PC-9 (cell line): ENCODE measurements at regions not wholly inside any gene's neighbourhood (a gene's known extent, or its start where the extent isn't known, plus 50 kb on each side); places are given as distances from the start of the nearest gene placed in this dataset.

Source experiments
- BruUV-seq: library from RNA; stranded (reverse); fragments of 400-500 nt; replicated peaks from 2 replicates; lab custom pipeline; 2021; lab: Mats Ljungman, UMichigan
- CTCF ChIA-PET: fragments of 300-600 bp; sonication (Branson Sonifier 250); formaldehyde crosslinking; loops from one replicate; lab custom pipeline; 2022; ENCODE audit warnings: antibody characterized with exemption; lab: Charles Lee
- POLR2A ChIA-PET: fragments of 300-600 bp; sonication (Branson Sonifier 250); formaldehyde crosslinking; loops from one replicate; lab custom pipeline; 2022; ENCODE audit warnings: antibody characterized with exemption; ENCODE audit not compliant: unreplicated experiment; lab: Charles Lee
- DNase-seq, 2 experiments: peaks; one replicate each; pipeline versions ENCODE4 v3.0.0 to v3.0.0-alpha.2; 2015 to 2022; ENCODE audit warnings: mixed read lengths in 1 of 2
- H2AFZ ChIP-seq: fragments of 200-600 bp; sonication (generic); 2 replicates; pipeline ENCODE4 v1.8.1; 2017; ENCODE audit warnings: antibody characterized with exemption
- H3F3A ChIP-seq: fragments of 200-600 bp; sonication (generic); 2 replicates; pipeline ENCODE4 v1.8.1; 2017; ENCODE audit warnings: antibody characterized with exemption, mild to moderate bottlenecking, low read depth; ENCODE audit not compliant: insufficient read depth
- H3K27ac ChIP-seq: fragments of 200-600 bp; sonication (generic); 2 replicates; pipeline ENCODE4 v1.6.1; 2016; ENCODE audit warnings: mixed run types
- H3K27me3 ChIP-seq: fragments of 200-600 bp; sonication (generic); 2 replicates; pipeline ENCODE4 v1.6.1; 2016; ENCODE audit warnings: low read depth, mixed run types; ENCODE audit not compliant: insufficient read depth
- H3K36me3 ChIP-seq: fragments of 200-600 bp; sonication (generic); 2 replicates; pipeline ENCODE4 v1.6.1; 2016; ENCODE audit warnings: low read depth, mixed run types
- H3K4me1 ChIP-seq: fragments of 200-600 bp; sonication (generic); replicated peaks from 2 replicates; pipeline ENCODE4 v1.6.1; 2016; ENCODE audit warnings: mixed run types; ENCODE audit not compliant: insufficient read depth
- H3K4me2 ChIP-seq: fragments of 200-600 bp; sonication (generic); 2 replicates; pipeline ENCODE4 v1.6.1; 2017; ENCODE audit warnings: mixed run types
- H3K4me3 ChIP-seq: fragments of 200-600 bp; sonication (generic); 2 replicates; pipeline ENCODE4 v1.6.1; 2016; ENCODE audit warnings: mixed run types
- H3K79me2 ChIP-seq: fragments of 200-600 bp; sonication (generic); 2 replicates; pipeline ENCODE4 v1.6.1; 2017; ENCODE audit warnings: low read depth, mixed run types
- H3K9me2 ChIP-seq: fragments of 200-600 bp; sonication (generic); 2 replicates; pipeline ENCODE4 v1.8.1; 2017; ENCODE audit warnings: mild to moderate bottlenecking; ENCODE audit not compliant: insufficient read depth
- H3K9me3 ChIP-seq: fragments of 200-600 bp; sonication (generic); 2 replicates; pipeline ENCODE4 v1.8.1; 2016; ENCODE audit warnings: low read depth; ENCODE audit not compliant: insufficient read depth
- H4K20me1 ChIP-seq: fragments of 200-600 bp; sonication (generic); 2 replicates; pipeline ENCODE4 v1.8.1; 2017; ENCODE audit not compliant: insufficient read depth
- EZH2 ChIP-seq: fragments of 200-600 bp; sonication (generic); IDR thresholded peaks from 2 replicates; pipeline ENCODE4 v1.8.0; 2017; ENCODE audit warnings: antibody characterized with exemption, low read depth
- intact Hi-C: fragments of 100-400 bp; cut with micrococcal nuclease; formaldehyde crosslinking; loops from one replicate; pipeline ENCODE4 v1.10.0; 2022; ENCODE audit not compliant: unreplicated experiment
- TF ChIP-seq, protein P1 (sequence below): fragments of 200-600 bp; sonication (generic); conservative IDR thresholded peaks from 2 replicates; pipeline ENCODE4 v1.6.1; 2017; ENCODE audit warnings: mixed run types, antibody characterized with exemption, mild to moderate bottlenecking, moderate library complexity

DNA sequence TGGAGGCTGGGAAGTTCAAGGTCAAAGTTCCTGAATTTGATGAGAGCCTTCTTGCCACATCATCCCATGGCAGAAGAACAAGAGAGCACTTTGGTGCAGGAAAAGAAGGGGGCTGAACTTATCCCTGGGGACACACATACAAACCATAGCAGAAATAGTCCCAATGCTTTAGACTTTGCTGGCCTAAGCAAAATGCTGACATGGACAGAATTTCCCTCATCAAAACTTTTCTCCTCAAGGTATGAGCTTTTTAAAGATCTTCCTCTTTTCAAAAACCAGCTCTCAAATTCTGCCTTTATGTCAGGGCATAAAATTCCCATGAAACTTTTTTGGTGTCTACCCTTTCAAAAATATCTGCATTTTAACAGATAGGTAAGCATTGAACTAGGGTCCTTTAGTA, 341.8 kb upstream of the SMARCA2 start:
- no peaks in the 10 kb centered on the region for H3K79me2 ChIP-seq
- POLR2A ChIA-PET: no interaction called here
- no peaks in the 10 kb centered on the region for H3K36me3 ChIP-seq

DNA sequence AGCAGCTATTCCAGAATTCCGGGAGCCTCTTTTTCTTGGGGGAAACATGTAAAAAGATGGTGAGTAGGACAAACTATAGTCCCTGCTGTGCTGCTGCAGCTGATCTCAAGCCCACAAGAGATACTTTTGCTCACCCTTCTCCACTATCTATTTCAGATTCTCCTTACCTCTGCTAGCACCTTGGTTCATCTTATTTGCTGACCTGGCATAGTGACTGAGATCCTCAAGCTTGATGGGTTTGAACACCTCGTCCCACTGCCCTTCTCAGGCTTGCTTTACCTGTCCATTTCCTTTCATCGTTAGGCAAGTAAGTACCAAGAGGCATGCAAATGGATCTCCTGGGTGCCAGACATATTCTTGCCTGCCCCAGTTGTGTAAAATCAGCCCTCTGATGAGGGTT, 338.4 kb upstream of the SMARCA2 start:
- no peak overlapping the region for H3K4me3 ChIP-seq
- POLR2A ChIA-PET: no interaction called here
- H3K79me2 ChIP-seq: no peaks in the 10 kb centered on the region
- H3K36me3 ChIP-seq: no peaks in the 10 kb centered on the region
- CTCF ChIA-PET: no interaction called here
- H3K27ac ChIP-seq: no peak overlapping the region
- no peaks in the 10 kb centered on the region for H3K9me3 ChIP-seq
- no peak for DNase-seq
- BruUV-seq: no TSS peak
- H3F3A ChIP-seq: no peaks in the 10 kb centered on the region
- no peaks in the 10 kb centered on the region for H3K27me3 ChIP-seq
- TF ChIP-seq, protein P1, sequence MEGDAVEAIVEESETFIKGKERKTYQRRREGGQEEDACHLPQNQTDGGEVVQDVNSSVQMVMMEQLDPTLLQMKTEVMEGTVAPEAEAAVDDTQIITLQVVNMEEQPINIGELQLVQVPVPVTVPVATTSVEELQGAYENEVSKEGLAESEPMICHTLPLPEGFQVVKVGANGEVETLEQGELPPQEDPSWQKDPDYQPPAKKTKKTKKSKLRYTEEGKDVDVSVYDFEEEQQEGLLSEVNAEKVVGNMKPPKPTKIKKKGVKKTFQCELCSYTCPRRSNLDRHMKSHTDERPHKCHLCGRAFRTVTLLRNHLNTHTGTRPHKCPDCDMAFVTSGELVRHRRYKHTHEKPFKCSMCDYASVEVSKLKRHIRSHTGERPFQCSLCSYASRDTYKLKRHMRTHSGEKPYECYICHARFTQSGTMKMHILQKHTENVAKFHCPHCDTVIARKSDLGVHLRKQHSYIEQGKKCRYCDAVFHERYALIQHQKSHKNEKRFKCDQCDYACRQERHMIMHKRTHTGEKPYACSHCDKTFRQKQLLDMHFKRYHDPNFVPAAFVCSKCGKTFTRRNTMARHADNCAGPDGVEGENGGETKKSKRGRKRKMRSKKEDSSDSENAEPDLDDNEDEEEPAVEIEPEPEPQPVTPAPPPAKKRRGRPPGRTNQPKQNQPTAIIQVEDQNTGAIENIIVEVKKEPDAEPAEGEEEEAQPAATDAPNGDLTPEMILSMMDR: no peak
- TF ChIP-seq EZH2: no peak
- H3K4me1 ChIP-seq: no peaks in the 10 kb centered on the region
- no peak overlapping the region for H2AFZ ChIP-seq
- intact Hi-C loops: no loop called here
- no peaks in the 10 kb centered on the region for H3K9me2 ChIP-seq
- no peak overlapping the region for H3K4me2 ChIP-seq
- H4K20me1 ChIP-seq: no peaks in the 10 kb centered on the region

More for the DNA sequence above, 341.8 kb upstream of the SMARCA2 start:
- TF ChIP-seq EZH2: no peak
- TF ChIP-seq, protein P1: no peak
- Histone ChIP-seq H2AFZ (no peak overlapping the region), H3K4me1 (no peaks in the 10 kb centered on the region), H3K27me3 (no peaks in the 10 kb centered on the region), H3K9me3 (no peaks in the 10 kb centered on the region), H3K4me2 (no peak overlapping the region), H3K27ac (no peak overlapping the region), H3K9me2 (no peaks in the 10 kb centered on the region), H4K20me1 (no peaks in the 10 kb centered on the region), H3F3A (no peaks in the 10 kb centered on the region), H3K4me3 (no peak overlapping the region)
- intact Hi-C loops: no loop called here
- no peak for DNase-seq
- no TSS peak for BruUV-seq
- CTCF ChIA-PET: no interaction called here

DNA sequence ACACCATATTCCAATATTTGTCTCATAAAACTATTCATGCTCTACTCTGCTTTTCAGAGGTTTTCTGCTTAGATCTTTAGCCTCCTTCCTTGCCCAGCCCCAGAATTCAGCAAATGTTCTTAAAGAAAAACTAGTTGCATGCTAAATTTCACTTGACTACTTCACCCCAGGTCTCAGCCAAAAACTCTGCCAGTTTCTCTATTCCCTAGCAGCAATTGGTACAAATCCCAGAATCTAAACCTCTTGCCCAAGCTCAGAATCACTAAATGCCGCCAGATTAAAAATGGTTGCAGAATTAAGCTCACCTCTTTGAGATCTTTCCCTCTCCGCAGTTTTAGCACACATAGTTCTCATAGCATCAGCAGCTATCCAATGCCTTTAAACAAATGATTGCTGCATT, 331.2 kb upstream of the SMARCA2 start:
- H3F3A ChIP-seq: no peaks in the 10 kb centered on the region
- POLR2A ChIA-PET: no interaction called here
- no peak overlapping the region for H2AFZ ChIP-seq
- no peaks in the 10 kb centered on the region for H3K36me3 ChIP-seq
- no peaks in the 10 kb centered on the region for H3K9me3 ChIP-seq
- no peaks in the 10 kb centered on the region for H3K79me2 ChIP-seq
- H3K27me3 ChIP-seq: no peaks in the 10 kb centered on the region
- no TSS peak for BruUV-seq
- no peaks in the 10 kb centered on the region for H3K9me2 ChIP-seq
- no peak overlapping the region for H3K27ac ChIP-seq
- no peaks in the 10 kb centered on the region for H3K4me1 ChIP-seq
- no peak overlapping the region for H3K4me3 ChIP-seq
- no peaks in the 10 kb centered on the region for H4K20me1 ChIP-seq
- intact Hi-C loops: no loop called here
- no peak overlapping the region for H3K4me2 ChIP-seq
- no peak for DNase-seq
- TF ChIP-seq, protein P1: no peak
- TF ChIP-seq EZH2: no peak
- CTCF ChIA-PET: no interaction called here
